Brain microvascular endothelial cell (primary cell): ENCODE measurements at regions not wholly inside any gene's neighbourhood (a gene's known extent, or its start where the extent isn't known, plus 50 kb on each side); places are given as distances from the start of the nearest gene placed in this dataset.

Experiments used
- DNase-seq: peaks from one replicate; pipeline ENCODE4 v3.0.0-alpha.2; 2020
- H3K27ac ChIP-seq: fragments of 250-450 bp; sonication (Bioruptor Pico); 2 replicates; pipeline ENCODE4 v1.5.1; 2020; ENCODE audit warnings: mild to moderate bottlenecking, moderate library complexity
- H3K27me3 ChIP-seq: fragments of 250-450 bp; sonication (Bioruptor Pico); replicated peaks from 2 replicates; pipeline ENCODE4 v1.5.1; 2020; ENCODE audit warnings: mild to moderate bottlenecking
- H3K36me3 ChIP-seq: fragments of 250-450 bp; sonication (Bioruptor Pico); replicated peaks from 2 replicates; pipeline ENCODE4 v1.5.1; 2020; ENCODE audit warnings: mild to moderate bottlenecking
- H3K4me3 ChIP-seq: 2 replicates; pipeline ENCODE4 v1.5.1; 2011; ENCODE audit warnings: low read depth, mild to moderate bottlenecking, control low read depth, low read length, moderate library complexity
- in situ Hi-C: cut with HindIII; loops from 2 replicates; pipeline ENCODE4 v1.10.0; 2017; ENCODE audit warnings: low sequenced_read_pairs, low pct_ligation_motif_present
- TF ChIP-seq, protein P1 (sequence below): IDR thresholded peaks from 2 replicates; pipeline ENCODE4 v1.5.1; 2011; ENCODE audit warnings: low read depth, mild to moderate bottlenecking, moderate library complexity, low read length, control low read depth, inconsistent platforms; ENCODE audit errors: missing control alignments

DNA sequence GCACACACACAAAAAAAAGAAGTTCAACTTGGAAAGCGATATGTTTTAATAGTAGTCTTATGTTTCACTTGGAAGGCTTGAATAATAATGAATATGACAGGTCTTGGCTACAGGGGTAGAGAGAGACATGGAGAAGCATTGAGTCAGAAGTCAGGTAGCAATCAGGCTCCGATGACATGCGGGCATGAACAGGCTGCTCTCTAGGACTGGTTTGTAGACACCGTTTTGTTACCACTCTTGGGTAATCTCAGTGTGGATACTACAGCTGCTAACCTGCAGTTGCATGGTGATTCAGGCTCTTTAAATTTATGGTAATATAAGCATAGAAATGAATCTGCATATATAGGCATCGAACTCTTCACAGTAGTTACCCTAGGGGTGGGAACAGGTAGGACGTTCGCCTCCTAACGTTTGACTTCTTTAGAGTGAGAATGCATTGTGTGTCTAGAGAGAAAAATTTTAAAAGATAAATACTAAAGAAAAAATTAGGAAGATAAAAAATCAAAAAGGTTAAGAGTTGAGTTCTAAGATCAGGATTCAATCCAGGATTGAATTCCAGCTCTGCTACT lies 241.6 kb upstream of the KBTBD8 start:
- Histone ChIP-seq H3K36me3 (no peaks in the 10 kb centered on the region), H3K27me3 (no peaks in the 10 kb centered on the region), H3K4me3 (no peak overlapping the region), H3K27ac (no peak overlapping the region)
- in situ Hi-C loops, result no loop called here
- TF ChIP-seq, protein P1, sequence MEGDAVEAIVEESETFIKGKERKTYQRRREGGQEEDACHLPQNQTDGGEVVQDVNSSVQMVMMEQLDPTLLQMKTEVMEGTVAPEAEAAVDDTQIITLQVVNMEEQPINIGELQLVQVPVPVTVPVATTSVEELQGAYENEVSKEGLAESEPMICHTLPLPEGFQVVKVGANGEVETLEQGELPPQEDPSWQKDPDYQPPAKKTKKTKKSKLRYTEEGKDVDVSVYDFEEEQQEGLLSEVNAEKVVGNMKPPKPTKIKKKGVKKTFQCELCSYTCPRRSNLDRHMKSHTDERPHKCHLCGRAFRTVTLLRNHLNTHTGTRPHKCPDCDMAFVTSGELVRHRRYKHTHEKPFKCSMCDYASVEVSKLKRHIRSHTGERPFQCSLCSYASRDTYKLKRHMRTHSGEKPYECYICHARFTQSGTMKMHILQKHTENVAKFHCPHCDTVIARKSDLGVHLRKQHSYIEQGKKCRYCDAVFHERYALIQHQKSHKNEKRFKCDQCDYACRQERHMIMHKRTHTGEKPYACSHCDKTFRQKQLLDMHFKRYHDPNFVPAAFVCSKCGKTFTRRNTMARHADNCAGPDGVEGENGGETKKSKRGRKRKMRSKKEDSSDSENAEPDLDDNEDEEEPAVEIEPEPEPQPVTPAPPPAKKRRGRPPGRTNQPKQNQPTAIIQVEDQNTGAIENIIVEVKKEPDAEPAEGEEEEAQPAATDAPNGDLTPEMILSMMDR, result no peak
- DNase-seq, result no peak

GRCh38 chr3:66761093-66761780 lies 236.9 kb upstream of the KBTBD8 start:
- Histone ChIP-seq H3K27ac (no peak overlapping the region), H3K36me3 (no peaks in the 10 kb centered on the region), H3K27me3 (no peaks in the 10 kb centered on the region), H3K4me3 (no peak overlapping the region)
- TF ChIP-seq, protein P1, result no peak
- in situ Hi-C loops, result no loop called here
- no peak for DNase-seq

DNA sequence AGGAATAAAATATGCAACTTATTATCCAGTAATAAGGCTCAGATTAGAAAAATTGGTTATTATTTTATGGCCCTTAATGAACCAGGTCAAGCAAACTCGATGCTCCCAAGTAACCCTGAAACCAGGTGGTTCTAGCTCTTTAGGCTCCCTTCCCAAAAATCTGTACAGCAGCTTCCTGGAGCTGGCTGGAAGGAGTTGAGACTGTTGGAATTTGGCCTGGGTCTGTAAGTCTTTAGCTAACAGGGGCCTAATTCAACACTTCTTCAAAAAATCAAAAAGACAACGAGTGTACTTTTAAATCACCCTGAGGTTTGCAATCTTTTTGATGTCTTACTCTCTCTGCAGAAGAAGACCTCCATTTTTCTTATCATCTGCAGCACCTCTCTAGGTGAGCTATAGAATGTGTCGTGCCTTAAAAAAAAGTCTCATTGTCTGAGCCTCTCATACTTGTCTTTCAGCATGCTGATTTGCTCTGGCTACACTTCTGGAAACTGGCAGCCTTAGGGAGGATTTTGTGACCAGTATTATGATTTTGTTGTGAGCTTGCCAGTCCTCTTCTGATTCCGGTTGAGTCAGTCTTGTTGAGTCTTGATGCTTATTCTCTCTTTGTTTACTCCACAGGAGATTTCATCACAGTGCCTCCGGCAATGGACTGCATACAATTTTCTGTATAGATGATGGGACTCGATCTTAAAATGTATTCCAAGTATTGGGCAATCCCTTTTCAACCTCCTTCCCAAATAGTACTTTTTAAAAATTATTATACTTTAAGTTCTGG lies 235.0 kb upstream of the KBTBD8 start:
- DNase-seq, result no peak
- no peak overlapping the region for H3K27ac ChIP-seq
- no peaks in the 10 kb centered on the region for H3K27me3 ChIP-seq
- H3K36me3 ChIP-seq, result no peaks in the 10 kb centered on the region
- H3K4me3 ChIP-seq, result no peak overlapping the region
- in situ Hi-C loops, result no loop called here
- TF ChIP-seq, protein P1, result no peak

- no peak for DNase-seq
- Histone ChIP-seq H3K4me3 (no peak overlapping the region), H3K27ac (no peak overlapping the region), H3K36me3 (no peaks in the 10 kb centered on the region), H3K27me3 (no peaks in the 10 kb centered on the region)
- in situ Hi-C loops, result no loop called here
- TF ChIP-seq, protein P1, result no peak
These were observed 220.0 kb upstream of the KBTBD8 start for GRCh38 chr3:66778107-66778506.

DNA sequence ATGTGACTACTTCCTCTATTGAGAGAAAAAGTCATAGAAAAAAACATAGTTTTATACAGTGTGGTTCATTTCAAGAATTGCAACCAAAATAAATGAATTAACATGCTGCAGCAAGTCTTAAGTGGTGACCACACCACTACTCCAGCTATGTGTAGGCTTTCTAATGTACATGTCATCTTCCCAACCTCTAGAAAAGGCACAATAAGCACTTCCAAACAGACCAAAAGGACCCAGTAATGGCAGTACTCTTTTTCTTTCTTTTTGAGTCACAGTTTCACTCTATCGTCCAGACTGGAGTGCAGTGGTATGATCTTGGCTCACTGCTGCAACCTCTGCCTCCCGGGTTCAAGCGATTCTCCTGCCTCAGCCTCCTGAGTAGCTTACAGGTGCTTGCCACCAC lies 219.3 kb upstream of the KBTBD8 start:
- in situ Hi-C loops, result no loop called here
- Histone ChIP-seq H3K4me3 (no peak overlapping the region), H3K36me3 (no peaks in the 10 kb centered on the region), H3K27me3 (no peaks in the 10 kb centered on the region), H3K27ac (no peak overlapping the region)
- TF ChIP-seq, protein P1, result no peak
- no peak for DNase-seq
